Effector memory CD4-positive, alpha-beta T cell (primary cell): ENCODE measurements at regions not wholly inside any gene's neighbourhood (a gene's known extent, or its start where the extent isn't known, plus 50 kb on each side); places are given as distances from the start of the nearest gene placed in this dataset.

Source experiments
- DNase-seq, 3 donors: peaks; one replicate each; pipeline ENCODE4 v3.0.0-alpha.2; 2020
- H3K27ac ChIP-seq: 2 replicates; pipeline ENCODE4 v1.7.0; 2013; ENCODE audit warnings: mild to moderate bottlenecking, low read length, moderate library complexity; ENCODE audit not compliant: insufficient read depth, poor library complexity, severe bottlenecking
- H3K27me3 ChIP-seq: replicated peaks from 2 replicates; pipeline ENCODE4 v1.7.0; 2013; ENCODE audit warnings: mild to moderate bottlenecking, low read length; ENCODE audit not compliant: insufficient read depth, control insufficient read depth, poor library complexity, severe bottlenecking
- H3K36me3 ChIP-seq: 2 replicates; pipeline ENCODE4 v1.7.0; 2013; ENCODE audit warnings: mild to moderate bottlenecking, low read length, moderate library complexity; ENCODE audit not compliant: control insufficient read depth, insufficient read depth
- H3K4me1 ChIP-seq: 2 replicates; pipeline ENCODE4 v1.7.0; 2013; ENCODE audit warnings: low read length, mild to moderate bottlenecking; ENCODE audit not compliant: control insufficient read depth, insufficient read depth, poor library complexity, severe bottlenecking
- H3K4me3 ChIP-seq: 2 replicates; pipeline ENCODE4 v1.7.0; 2013; ENCODE audit warnings: low read length, low read depth, mild to moderate bottlenecking; ENCODE audit not compliant: insufficient read depth, poor library complexity, severe bottlenecking
- H3K9me3 ChIP-seq: 2 replicates; pipeline ENCODE4 v1.7.0; 2013; ENCODE audit warnings: mild to moderate bottlenecking, low read length, moderate library complexity; ENCODE audit not compliant: control insufficient read depth

- Histone ChIP-seq H3K4me3 (no peak overlapping the region), H3K9me3 (no peaks in the 10 kb centered on the region), H3K27ac (no peak overlapping the region), H3K36me3 (no peaks in the 10 kb centered on the region), H3K4me1 (no peaks in the 10 kb centered on the region), H3K27me3 (no peaks in the 10 kb centered on the region)
- no peak for DNase-seq
Observed at GRCh38 chr2:12070581-12070980, 324.1 kb downstream of the LPIN1 start.

DNA sequence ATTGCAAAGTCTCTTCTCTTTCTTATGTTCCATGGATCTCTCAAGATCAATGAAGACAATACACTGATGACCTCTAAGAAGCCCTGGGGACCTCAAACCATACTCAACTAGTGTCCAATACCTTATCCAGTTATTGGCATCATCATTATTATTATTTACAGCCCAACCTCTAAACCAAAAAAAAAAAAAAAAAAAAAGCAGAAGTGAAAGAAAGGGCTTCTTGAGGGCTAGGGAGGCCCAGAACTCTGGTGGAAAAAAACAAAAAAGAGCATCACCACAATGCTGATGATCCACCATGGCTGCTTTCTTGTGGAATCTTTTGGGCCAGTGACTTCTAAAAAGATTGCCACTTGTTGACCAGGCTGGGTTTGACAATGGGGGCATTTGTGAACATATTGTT, 324.9 kb downstream of the LPIN1 start:
- Histone ChIP-seq H3K27ac (no peak overlapping the region), H3K4me1 (no peaks in the 10 kb centered on the region)
- DNase-seq: no peak

GRCh38 chr2:12073217-12073852, 326.9 kb downstream of the LPIN1 start:
- no peak for DNase-seq
- no peaks in the 10 kb centered on the region for H3K9me3 ChIP-seq
- H3K27ac ChIP-seq: no peak overlapping the region
- no peaks in the 10 kb centered on the region for H3K27me3 ChIP-seq
- no peaks in the 10 kb centered on the region for H3K4me1 ChIP-seq
- no peak overlapping the region for H3K4me3 ChIP-seq
- H3K36me3 ChIP-seq: no peaks in the 10 kb centered on the region

More for the DNA sequence above, 324.9 kb downstream of the LPIN1 start:
- Histone ChIP-seq H3K27me3 (no peaks in the 10 kb centered on the region), H3K4me3 (no peak overlapping the region), H3K9me3 (no peaks in the 10 kb centered on the region), H3K36me3 (no peaks in the 10 kb centered on the region)

GRCh38 chr2:12074126-12074844, 327.9 kb downstream of the LPIN1 start:
- Histone ChIP-seq H3K4me3 (no peak overlapping the region), H3K27me3 (no peaks in the 10 kb centered on the region), H3K4me1 (no peaks in the 10 kb centered on the region), H3K9me3 (no peaks in the 10 kb centered on the region), H3K36me3 (no peaks in the 10 kb centered on the region), H3K27ac (no peak overlapping the region)
- DNase-seq: peak in 1 of 3 donors; percentile 18

- no peak for DNase-seq
- H3K4me1 ChIP-seq: no peaks in the 10 kb centered on the region
Observed at GRCh38 chr2:12074845-12075217, 328.4 kb downstream of the LPIN1 start.

DNA sequence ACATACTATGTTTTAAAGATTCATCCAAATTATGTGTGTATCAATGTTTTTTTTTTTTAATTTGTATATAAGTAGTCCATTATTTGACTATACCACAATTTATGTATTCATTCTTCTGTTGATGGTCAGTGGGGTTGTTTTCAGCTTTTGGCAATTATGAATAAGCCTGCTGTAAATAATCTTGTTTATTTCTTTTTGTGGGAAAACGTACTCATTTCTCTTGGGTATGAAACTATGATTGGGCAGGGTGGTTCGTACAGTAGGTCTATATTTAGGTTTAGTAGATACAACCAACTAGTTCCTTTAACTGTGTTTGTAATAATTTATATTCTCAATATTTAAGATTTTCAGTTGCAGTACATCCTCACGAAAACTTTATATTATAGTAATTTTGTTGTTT, 329.2 kb downstream of the LPIN1 start:
- no peaks in the 10 kb centered on the region for H3K9me3 ChIP-seq
- no peaks in the 10 kb centered on the region for H3K27me3 ChIP-seq
- H3K4me3 ChIP-seq: no peak overlapping the region
- no peak overlapping the region for H3K27ac ChIP-seq
- no peak for DNase-seq
- no peaks in the 10 kb centered on the region for H3K4me1 ChIP-seq
- no peaks in the 10 kb centered on the region for H3K36me3 ChIP-seq

More at GRCh38 chr2:12074845-12075217, 328.4 kb downstream of the LPIN1 start:
- Histone ChIP-seq H3K4me3 (no peak overlapping the region), H3K9me3 (no peaks in the 10 kb centered on the region), H3K27me3 (no peaks in the 10 kb centered on the region), H3K36me3 (no peaks in the 10 kb centered on the region), H3K27ac (no peak overlapping the region)

DNA sequence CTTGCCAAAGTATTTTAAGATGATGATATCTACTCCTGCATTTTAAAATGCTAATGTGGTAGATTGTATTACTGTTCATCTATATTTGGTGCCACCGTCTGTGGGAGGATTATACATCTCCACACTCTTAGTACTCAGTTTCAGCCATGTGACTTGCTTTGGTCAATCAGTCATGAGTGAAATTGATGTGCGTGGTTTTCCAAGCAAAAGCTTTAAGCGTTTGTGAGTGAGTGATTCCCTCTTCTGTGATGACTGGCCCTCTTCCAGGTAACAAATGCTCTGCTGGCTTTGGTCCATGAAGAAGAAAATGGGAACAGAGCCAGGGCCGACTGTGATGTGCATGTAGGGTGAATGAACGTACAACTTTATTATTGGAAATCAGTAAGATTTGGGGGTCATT, 330.4 kb downstream of the LPIN1 start:
- DNase-seq: no peak
- Histone ChIP-seq H3K36me3 (no peaks in the 10 kb centered on the region), H3K9me3 (no peaks in the 10 kb centered on the region), H3K4me1 (peaks cover 6% of the 10 kb centered on the region), H3K27me3 (no peaks in the 10 kb centered on the region), H3K27ac (no peak overlapping the region), H3K4me3 (no peak overlapping the region)

DNA sequence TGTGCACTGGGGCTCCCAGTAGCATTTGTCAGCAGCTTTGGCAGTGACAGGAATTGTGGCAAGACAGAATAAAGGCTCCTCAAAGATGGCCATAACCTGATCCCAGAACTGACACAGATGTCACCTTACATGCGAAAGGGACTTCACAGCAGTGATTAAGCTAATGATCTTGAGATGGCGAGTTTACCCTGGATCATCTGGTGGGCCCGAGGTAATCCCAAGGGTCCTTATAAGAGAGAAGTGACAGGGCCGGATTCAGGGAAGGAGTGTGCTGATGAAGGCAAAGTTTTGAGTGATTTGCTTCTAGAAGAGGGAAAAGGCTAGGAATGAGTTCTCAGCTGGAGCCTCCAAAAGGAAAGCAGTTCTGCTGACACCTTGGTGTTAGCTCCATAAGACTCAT, 333.9 kb downstream of the LPIN1 start:
- Histone ChIP-seq H3K27ac (no peak overlapping the region), H3K4me1 (peaks cover 8% of the 10 kb centered on the region), H3K27me3 (no peaks in the 10 kb centered on the region), H3K36me3 (no peaks in the 10 kb centered on the region), H3K4me3 (no peak overlapping the region), H3K9me3 (no peaks in the 10 kb centered on the region)
- DNase-seq: no peak

- no peak for DNase-seq
- H3K27me3 ChIP-seq: no peaks in the 10 kb centered on the region
- no peaks in the 10 kb centered on the region for H3K9me3 ChIP-seq
- no peak overlapping the region for H3K27ac ChIP-seq
- no peaks in the 10 kb centered on the region for H3K36me3 ChIP-seq
- H3K4me3 ChIP-seq: no peak overlapping the region
- H3K4me1 ChIP-seq: peaks cover 8% of the 10 kb centered on the region
Observed at GRCh38 chr2:12081481-12082210, 335.2 kb downstream of the LPIN1 start.

- Histone ChIP-seq H3K9me3 (no peaks in the 10 kb centered on the region), H3K27me3 (no peaks in the 10 kb centered on the region), H3K27ac (no peak overlapping the region), H3K4me1 (peaks cover 8% of the 10 kb centered on the region), H3K36me3 (no peaks in the 10 kb centered on the region), H3K4me3 (no peak overlapping the region)
- no peak for DNase-seq
Observed at GRCh38 chr2:12083081-12083581, 336.7 kb downstream of the LPIN1 start.
